ENCODE measurements at regions not wholly inside any gene's neighbourhood (a gene's known extent, or its start where the extent isn't known, plus 50 kb on each side); places are given as distances from the start of the nearest gene placed in this dataset.

- Histone ChIP-seq H3K79me2 (replicated peaks; ENCODE audit: insufficient read depth) (no peaks in the 10 kb centered on the region), H3K27ac (ENCODE audit: low read depth) (no peak overlapping the region), H3K36me3 (ENCODE audit: insufficient read depth) (no peaks in the 10 kb centered on the region), H4K20me1 (replicated peaks; ENCODE audit: insufficient read depth) (no peaks in the 10 kb centered on the region; the same call in 1 of the 2 replicates), H3K4me1 (ENCODE audit: insufficient read depth) (peaks cover under 1% of the 10 kb centered on the region; the same call in 1 of the 2 replicates), H3K9me2 (ENCODE audit: insufficient read depth) (no peaks in the 10 kb centered on the region; the same call in 1 of the 2 replicates), H3K27me3 (ENCODE audit: insufficient read depth) (no peaks in the 10 kb centered on the region), H3K4me2 (no peak overlapping the region), H2AFZ (no peak overlapping the region), H3K4me3 (no peak overlapping the region), H3F3A (replicated peaks; ENCODE audit: low read depth) (no peaks in the 10 kb centered on the region)
- no peak overlapping the region for H3K4me3 Mint-ChIP-seq
- peaks cover 3% of the 10 kb centered on the region for H3K4me1 Mint-ChIP-seq
- TF ChIP-seq ETS1 (IDR thresholded peaks at IDR 0.05) (no peak), ZNF462 (CRISPR knock-in tag; IDR thresholded peaks at IDR 0.05) (no peak), EZH2 (IDR thresholded peaks at IDR 0.05; ENCODE audit: low read depth, unreplicated experiment) (no peak), REST (IDR thresholded peaks at IDR 0.05; ENCODE audit: unreplicated experiment) (no peak), NANOG (IDR thresholded peaks at IDR 0.05; ENCODE audit: borderline replicate concordance) (no peak), CTCF (conservative IDR thresholded peaks at IDR 0.05; ENCODE audit: low read depth in 2 of 2) (no peak), POLR2AphosphoS5 (IDR thresholded peaks at IDR 0.05; ENCODE audit: low read depth) (no peak), STAT1 (IDR thresholded peaks at IDR 0.05; ENCODE audit: unreplicated experiment) (no peak)
- ATAC-seq (no peak), DNase-seq (ENCODE audit: low spot score) (no peak)
- no peaks in the 10 kb centered on the region for H3K36me3 Mint-ChIP-seq (ENCODE audit: low read depth)
- no peaks in the 10 kb centered on the region; the same call in 2 of the 3 replicates for H3K9me3 Mint-ChIP-seq
- H3K27ac Mint-ChIP-seq, result no peak overlapping the region
- peaks cover 9% of the 10 kb centered on the region for H3K27me3 Mint-ChIP-seq (ENCODE audit: insufficient read depth, low read depth, poor library complexity)
These were observed 56.2 kb downstream of the KLHDC7A start for GRCh38 chr1:18536915-18537314.
